ENCODE measurements at regions not wholly inside any gene's neighbourhood (a gene's known extent, or its start where the extent isn't known, plus 50 kb on each side); places are given as distances from the start of the nearest gene placed in this dataset.

DNA sequence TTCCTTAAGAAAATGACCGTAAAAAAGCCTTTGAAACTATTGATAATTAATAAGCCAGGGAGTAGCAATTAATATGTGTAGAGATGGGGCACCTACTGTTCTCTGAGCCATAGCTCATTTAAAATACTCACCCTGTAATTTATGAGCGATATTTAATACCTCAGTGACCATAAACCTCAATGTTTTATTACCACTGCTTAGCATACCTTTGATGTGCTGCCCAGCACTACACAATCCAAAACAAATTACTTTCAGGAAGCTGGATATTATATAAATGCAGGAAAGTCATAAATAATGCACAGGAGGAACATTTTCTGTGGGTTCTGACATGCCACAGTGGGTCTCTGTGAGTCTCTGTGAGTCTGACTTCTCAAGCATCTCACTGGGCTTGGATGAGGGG is 166.1 kb upstream of the RPL34 start:
- H3K4me1 ChIP-seq (ENCODE audit: control insufficient read depth, insufficient read depth, low read length) = no peaks in the 10 kb centered on the region
- Mint-ChIP-seq H3K27ac (no peak overlapping the region), H3K27me3 (ENCODE audit: low read depth in 2 of 2) (peaks cover 20 to 22% of the 10 kb centered on the region in 2 donors), H3K9me3 (no peaks in the 10 kb centered on the region), H3K4me1 (no peaks in the 10 kb centered on the region), H3K4me3 (no peak overlapping the region), H3K36me3 (no peaks in the 10 kb centered on the region)
- ATAC-seq (no peak), DNase-seq (no peak)
- no peaks in the 10 kb centered on the region for H3K9me3 ChIP-seq (ENCODE audit: control insufficient read depth, insufficient read depth, low read length)
- intact Hi-C loops (cut with micrococcal nuclease) = no loop called here
- H3K36me3 ChIP-seq (ENCODE audit: control insufficient read depth, insufficient read depth, low read length) = no peaks in the 10 kb centered on the region
- H3K4me3 ChIP-seq (ENCODE audit: low read length) = no peak overlapping the region
- no peak overlapping the region for H3K27ac ChIP-seq (ENCODE audit: low read length)
- no CpG with 5 or more reads among the region's 2 CpGs for WGBS (ENCODE audit: insufficient coverage)
- peaks cover 3% of the 10 kb centered on the region for H3K27me3 ChIP-seq (ENCODE audit: control insufficient read depth, insufficient read depth, low read length)
- TF ChIP-seq, protein P1, sequence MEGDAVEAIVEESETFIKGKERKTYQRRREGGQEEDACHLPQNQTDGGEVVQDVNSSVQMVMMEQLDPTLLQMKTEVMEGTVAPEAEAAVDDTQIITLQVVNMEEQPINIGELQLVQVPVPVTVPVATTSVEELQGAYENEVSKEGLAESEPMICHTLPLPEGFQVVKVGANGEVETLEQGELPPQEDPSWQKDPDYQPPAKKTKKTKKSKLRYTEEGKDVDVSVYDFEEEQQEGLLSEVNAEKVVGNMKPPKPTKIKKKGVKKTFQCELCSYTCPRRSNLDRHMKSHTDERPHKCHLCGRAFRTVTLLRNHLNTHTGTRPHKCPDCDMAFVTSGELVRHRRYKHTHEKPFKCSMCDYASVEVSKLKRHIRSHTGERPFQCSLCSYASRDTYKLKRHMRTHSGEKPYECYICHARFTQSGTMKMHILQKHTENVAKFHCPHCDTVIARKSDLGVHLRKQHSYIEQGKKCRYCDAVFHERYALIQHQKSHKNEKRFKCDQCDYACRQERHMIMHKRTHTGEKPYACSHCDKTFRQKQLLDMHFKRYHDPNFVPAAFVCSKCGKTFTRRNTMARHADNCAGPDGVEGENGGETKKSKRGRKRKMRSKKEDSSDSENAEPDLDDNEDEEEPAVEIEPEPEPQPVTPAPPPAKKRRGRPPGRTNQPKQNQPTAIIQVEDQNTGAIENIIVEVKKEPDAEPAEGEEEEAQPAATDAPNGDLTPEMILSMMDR (IDR thresholded peaks at IDR 0.05) = no peak

DNA sequence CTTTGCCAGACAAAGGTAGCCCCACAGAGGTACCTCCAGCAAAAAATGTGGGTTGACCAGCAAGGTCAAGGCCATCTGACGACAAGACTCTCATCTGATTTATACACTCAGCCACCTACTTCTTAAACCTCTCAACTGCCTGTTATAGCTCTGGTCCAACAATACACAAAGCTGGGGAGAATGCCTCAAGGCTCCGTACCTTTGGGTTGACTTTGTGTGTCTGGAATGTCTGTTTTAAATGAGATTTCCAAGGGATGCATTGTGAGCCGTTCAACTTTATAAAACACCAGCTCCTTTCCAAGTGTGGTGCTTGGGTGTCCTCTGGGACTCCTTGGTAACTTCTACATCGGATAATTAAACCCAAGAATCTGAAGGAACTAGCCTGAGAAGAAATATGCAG is 167.0 kb upstream of the RPL34 start:
- Mint-ChIP-seq H3K9me3 (no peaks in the 10 kb centered on the region), H3K27ac (no peak overlapping the region), H3K36me3 (no peaks in the 10 kb centered on the region), H3K4me1 (no peaks in the 10 kb centered on the region), H3K27me3 (ENCODE audit: low read depth in 2 of 2) (peaks cover 20 to 22% of the 10 kb centered on the region in 2 donors), H3K4me3 (no peak overlapping the region)
- TF ChIP-seq, protein P1 (IDR thresholded peaks at IDR 0.05) = no peak
- intact Hi-C loops (cut with micrococcal nuclease) = no loop called here
- H3K9me3 ChIP-seq (ENCODE audit: control insufficient read depth, insufficient read depth, low read length) = no peaks in the 10 kb centered on the region
- WGBS (ENCODE audit: insufficient coverage) = 61% methylated on average over 4 of the region's 4 CpGs
- no peak overlapping the region for H3K4me3 ChIP-seq (ENCODE audit: low read length)
- DNase-seq (no peak), ATAC-seq (no peak)
- H3K27ac ChIP-seq (ENCODE audit: low read length) = no peak overlapping the region
- no peaks in the 10 kb centered on the region for H3K4me1 ChIP-seq (ENCODE audit: control insufficient read depth, insufficient read depth, low read length)
- H3K27me3 ChIP-seq (ENCODE audit: control insufficient read depth, insufficient read depth, low read length) = peaks cover 3% of the 10 kb centered on the region
- no peaks in the 10 kb centered on the region for H3K36me3 ChIP-seq (ENCODE audit: control insufficient read depth, insufficient read depth, low read length)

GRCh38 chr4:108450236-108450898 is 170.0 kb upstream of the RPL34 start:
- intact Hi-C loops (cut with micrococcal nuclease) = no loop called here
- no peaks in the 10 kb centered on the region for H3K4me1 ChIP-seq (ENCODE audit: control insufficient read depth, insufficient read depth, low read length)
- ATAC-seq (no peak), DNase-seq (no peak)
- H3K9me3 ChIP-seq (ENCODE audit: control insufficient read depth, insufficient read depth, low read length) = no peaks in the 10 kb centered on the region
- TF ChIP-seq, protein P1 (IDR thresholded peaks at IDR 0.05) = no peak
- WGBS (ENCODE audit: insufficient coverage) = 85% methylated on average over 5 of the region's 5 CpGs
- H3K4me3 Mint-ChIP-seq = no peak overlapping the region
- no peak overlapping the region for H3K27ac ChIP-seq (ENCODE audit: low read length)
- no peaks in the 10 kb centered on the region for H3K9me3 Mint-ChIP-seq
- H3K27me3 Mint-ChIP-seq (ENCODE audit: low read depth in 2 of 2) = peaks cover 13 to 31% of the 10 kb centered on the region in 2 donors
- no peak overlapping the region for H3K4me3 ChIP-seq (ENCODE audit: low read length)
- no peaks in the 10 kb centered on the region for H3K4me1 Mint-ChIP-seq
- H3K27me3 ChIP-seq (ENCODE audit: control insufficient read depth, insufficient read depth, low read length) = peaks cover 3% of the 10 kb centered on the region
- no peaks in the 10 kb centered on the region for H3K36me3 Mint-ChIP-seq
- H3K36me3 ChIP-seq (ENCODE audit: control insufficient read depth, insufficient read depth, low read length) = no peaks in the 10 kb centered on the region
- H3K27ac Mint-ChIP-seq = no peak overlapping the region

- Mint-ChIP-seq H3K27me3 (ENCODE audit: low read depth in 2 of 2) (peaks cover 7 to 28% of the 10 kb centered on the region in 2 donors), H3K9me3 (no peaks in the 10 kb centered on the region), H3K36me3 (no peaks in the 10 kb centered on the region), H3K27ac (no peak overlapping the region), H3K4me1 (no peaks in the 10 kb centered on the region), H3K4me3 (no peak overlapping the region)
- no peaks in the 10 kb centered on the region for H3K36me3 ChIP-seq (ENCODE audit: control insufficient read depth, insufficient read depth, low read length)
- intact Hi-C loops (cut with micrococcal nuclease) = no loop called here
- H3K27ac ChIP-seq (ENCODE audit: low read length) = no peak overlapping the region
- WGBS (ENCODE audit: insufficient coverage) = 86% methylated on average over 1 of the region's 1 CpG
- ATAC-seq = no peak
- TF ChIP-seq, protein P1 (IDR thresholded peaks at IDR 0.05) = no peak
- H3K4me1 ChIP-seq (ENCODE audit: control insufficient read depth, insufficient read depth, low read length) = no peaks in the 10 kb centered on the region
- DNase-seq = no peak
- peaks cover 3% of the 10 kb centered on the region for H3K27me3 ChIP-seq (ENCODE audit: control insufficient read depth, insufficient read depth, low read length)
- no peaks in the 10 kb centered on the region for H3K9me3 ChIP-seq (ENCODE audit: control insufficient read depth, insufficient read depth, low read length)
- H3K4me3 ChIP-seq (ENCODE audit: low read length) = no peak overlapping the region
Measured at GRCh38 chr4:108449129-108449528, 171.2 kb upstream of the RPL34 start.
